ENCODE measurements at regions not wholly inside any gene's neighbourhood (a gene's known extent, or its start where the extent isn't known, plus 50 kb on each side); places are given as distances from the start of the nearest gene placed in this dataset.

DNA sequence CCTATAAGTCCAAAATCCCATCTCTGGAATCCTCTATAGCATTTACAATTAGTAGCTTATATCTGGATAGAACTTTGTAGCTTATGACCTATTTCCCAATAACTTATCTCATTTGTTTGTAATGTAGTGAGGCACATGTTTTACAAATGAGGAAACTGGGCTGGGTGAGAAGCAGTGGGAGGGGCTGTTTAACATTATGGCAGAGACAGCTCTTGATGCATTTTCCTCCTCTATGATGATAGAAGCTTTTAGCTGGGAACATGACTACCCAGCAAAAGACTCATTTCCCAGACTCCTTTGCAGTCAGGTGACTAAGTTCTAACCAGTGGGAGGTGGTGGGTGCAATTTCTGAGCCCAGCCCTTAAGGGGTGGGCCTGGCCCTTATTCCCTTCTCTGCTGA is 179.7 kb downstream of the TTC8 start:
- no peaks in the 10 kb centered on the region for H3K36me3 ChIP-seq (ENCODE audit: insufficient read depth, low read length)
- no peaks in the 10 kb centered on the region; the same call in 1 of the 2 replicates for H3K9me3 ChIP-seq (ENCODE audit: insufficient read depth, low read depth, low read length)
- no peak overlapping the region for H3K27ac ChIP-seq (ENCODE audit: low read depth, low read length)
- H3K4me1 ChIP-seq (ENCODE audit: insufficient read depth, low read length), result no peaks in the 10 kb centered on the region
- H3K4me3 ChIP-seq (ENCODE audit: low read length), result no peak overlapping the region
- H3K27me3 ChIP-seq (ENCODE audit: insufficient read depth, low read length), result no peaks in the 10 kb centered on the region
- H3K9ac ChIP-seq (ENCODE audit: low read depth, low read length), result no peak overlapping the region

GRCh38 chr14:89007906-89008305 is 183.5 kb downstream of the TTC8 start:
- Histone ChIP-seq H3K4me1 (ENCODE audit: insufficient read depth, low read length) (no peaks in the 10 kb centered on the region), H3K9ac (ENCODE audit: low read depth, low read length) (no peak overlapping the region), H3K27ac (ENCODE audit: low read depth, low read length) (no peak overlapping the region), H3K4me3 (ENCODE audit: low read length) (no peak overlapping the region), H3K27me3 (ENCODE audit: insufficient read depth, low read length) (no peaks in the 10 kb centered on the region), H3K36me3 (ENCODE audit: insufficient read depth, low read length) (no peaks in the 10 kb centered on the region), H3K9me3 (ENCODE audit: insufficient read depth, low read depth, low read length) (no peaks in the 10 kb centered on the region; the same call in 1 of the 2 replicates)

- no peak overlapping the region for H3K4me3 ChIP-seq (ENCODE audit: low read length)
- H3K27ac ChIP-seq (ENCODE audit: low read depth, low read length), result no peak overlapping the region
- no peaks in the 10 kb centered on the region for H3K4me1 ChIP-seq (ENCODE audit: insufficient read depth, low read length)
- WGBS, result 93% methylated on average over 10 of the region's 10 CpGs
- H3K9ac ChIP-seq (ENCODE audit: low read depth, low read length), result no peak overlapping the region
- no peaks in the 10 kb centered on the region for H3K27me3 ChIP-seq (ENCODE audit: insufficient read depth, low read length)
- H3K36me3 ChIP-seq (ENCODE audit: insufficient read depth, low read length), result no peaks in the 10 kb centered on the region
- H3K9me3 ChIP-seq (ENCODE audit: insufficient read depth, low read depth, low read length), result no peaks in the 10 kb centered on the region
Measured at GRCh38 chr14:89011355-89012281, 187.2 kb downstream of the TTC8 start.

GRCh38 chr14:89012282-89013097 is 188.0 kb downstream of the TTC8 start:
- no peak overlapping the region for H3K27ac ChIP-seq (ENCODE audit: low read depth, low read length)
- H3K27me3 ChIP-seq (ENCODE audit: insufficient read depth, low read length), result no peaks in the 10 kb centered on the region
- no peak overlapping the region for H3K4me3 ChIP-seq (ENCODE audit: low read length)
- no peak overlapping the region for H3K9ac ChIP-seq (ENCODE audit: low read depth, low read length)
- 90% methylated on average over 13 of the region's 14 CpGs for WGBS
- no peaks in the 10 kb centered on the region for H3K4me1 ChIP-seq (ENCODE audit: insufficient read depth, low read length)
- H3K9me3 ChIP-seq (ENCODE audit: insufficient read depth, low read depth, low read length), result no peaks in the 10 kb centered on the region
- no peaks in the 10 kb centered on the region for H3K36me3 ChIP-seq (ENCODE audit: insufficient read depth, low read length)

DNA sequence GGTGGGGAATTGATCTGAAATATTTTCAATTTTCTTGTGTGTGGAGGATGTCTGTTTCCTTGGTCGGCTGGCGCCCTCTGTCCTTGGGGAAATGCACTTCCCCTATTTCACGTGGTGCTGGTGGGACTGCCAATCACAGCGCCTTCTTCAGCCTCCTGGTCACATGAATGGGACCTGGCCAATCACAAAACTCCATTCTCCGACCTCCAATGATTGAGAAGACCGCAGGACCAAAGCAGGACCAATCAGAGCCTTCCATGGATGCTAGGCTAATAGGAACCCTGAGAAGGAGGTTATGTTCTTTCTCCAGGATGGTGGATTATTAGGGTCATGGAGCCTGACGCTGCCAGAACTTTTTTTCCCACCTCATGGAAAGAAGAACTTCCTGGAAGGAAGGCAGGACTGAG is 188.7 kb downstream of the TTC8 start:
- Histone ChIP-seq H3K27me3 (ENCODE audit: insufficient read depth, low read length) (no peaks in the 10 kb centered on the region), H3K9ac (ENCODE audit: low read depth, low read length) (no peak overlapping the region), H3K4me3 (ENCODE audit: low read length) (no peak overlapping the region), H3K4me1 (ENCODE audit: insufficient read depth, low read length) (no peaks in the 10 kb centered on the region), H3K36me3 (ENCODE audit: insufficient read depth, low read length) (no peaks in the 10 kb centered on the region), H3K9me3 (ENCODE audit: insufficient read depth, low read depth, low read length) (no peaks in the 10 kb centered on the region), H3K27ac (ENCODE audit: low read depth, low read length) (no peak overlapping the region)
- 77% methylated on average over 7 of the region's 7 CpGs for WGBS

DNA sequence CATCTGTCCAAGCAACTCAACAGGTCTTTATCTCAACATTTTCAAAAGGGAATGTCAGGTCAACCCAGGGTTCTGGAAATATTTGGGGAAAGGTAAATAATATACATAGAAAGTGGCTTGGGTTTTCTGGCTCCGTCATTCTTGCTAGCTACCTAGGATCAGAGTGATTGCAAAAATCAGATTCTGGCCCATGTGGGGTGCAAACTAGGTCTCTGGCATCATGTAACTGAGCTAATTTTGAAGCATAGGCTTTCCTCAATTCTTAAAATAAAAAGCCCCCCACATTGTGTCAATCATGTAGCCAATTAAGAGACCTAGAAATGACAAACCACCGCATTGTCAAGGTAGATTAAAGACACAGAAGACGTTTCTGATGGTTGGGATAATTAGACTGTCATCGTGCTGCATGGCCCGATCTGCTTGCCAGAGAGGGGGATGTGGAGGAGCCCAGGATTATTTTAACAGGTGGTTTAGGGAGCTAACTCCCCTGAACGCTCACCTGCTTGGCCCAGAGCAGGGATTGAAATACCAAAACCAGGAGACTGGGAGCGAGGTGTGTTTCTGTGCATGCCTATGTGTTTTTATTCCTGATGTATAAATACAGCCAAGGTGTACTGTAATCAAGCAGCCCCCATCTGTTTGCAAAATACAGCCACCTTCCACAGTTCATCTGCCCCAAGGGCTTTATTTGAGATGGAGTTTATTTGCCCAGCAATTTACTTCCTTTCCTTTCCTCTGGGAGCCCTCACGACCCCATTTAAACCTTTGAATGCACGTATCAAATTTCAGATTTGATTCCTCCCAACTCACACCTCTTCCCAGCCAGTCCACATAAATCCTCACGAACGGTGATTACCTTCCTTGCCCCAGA is 189.5 kb downstream of the TTC8 start:
- no peaks in the 10 kb centered on the region for H3K9me3 ChIP-seq (ENCODE audit: insufficient read depth, low read depth, low read length)
- H3K4me3 ChIP-seq (ENCODE audit: low read length), result no peak overlapping the region
- 85% methylated on average over 11 of the region's 11 CpGs for WGBS
- H3K9ac ChIP-seq (ENCODE audit: low read depth, low read length), result no peak overlapping the region
- no peaks in the 10 kb centered on the region for H3K27me3 ChIP-seq (ENCODE audit: insufficient read depth, low read length)
- H3K27ac ChIP-seq (ENCODE audit: low read depth, low read length), result no peak overlapping the region
- no peaks in the 10 kb centered on the region for H3K36me3 ChIP-seq (ENCODE audit: insufficient read depth, low read length)
- no peaks in the 10 kb centered on the region for H3K4me1 ChIP-seq (ENCODE audit: insufficient read depth, low read length)

DNA sequence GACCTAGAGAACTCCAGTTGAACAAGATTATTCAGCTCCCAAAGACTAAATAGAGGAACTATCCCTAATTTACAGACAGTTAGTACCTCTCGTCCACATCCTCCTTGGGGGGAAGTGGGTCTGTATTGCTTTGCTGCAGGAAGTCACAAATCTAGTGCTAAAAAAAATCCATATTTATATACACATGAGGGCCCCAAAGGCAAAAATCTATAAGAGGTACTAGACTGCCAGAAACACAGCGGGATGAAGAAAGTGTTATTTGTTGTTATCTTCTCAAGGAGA is 190.1 kb downstream of the TTC8 start:
- Histone ChIP-seq H3K36me3 (ENCODE audit: insufficient read depth, low read length) (no peaks in the 10 kb centered on the region), H3K27ac (ENCODE audit: low read depth, low read length) (no peak overlapping the region), H3K4me1 (ENCODE audit: insufficient read depth, low read length) (no peaks in the 10 kb centered on the region), H3K27me3 (ENCODE audit: insufficient read depth, low read length) (no peaks in the 10 kb centered on the region), H3K4me3 (ENCODE audit: low read length) (no peak overlapping the region), H3K9me3 (ENCODE audit: insufficient read depth, low read depth, low read length) (no peaks in the 10 kb centered on the region), H3K9ac (ENCODE audit: low read depth, low read length) (no peak overlapping the region)
- 100% methylated on average over 1 of the region's 2 CpGs for WGBS

GRCh38 chr14:89015016-89015415 is 190.6 kb downstream of the TTC8 start:
- 93% methylated on average over 1 of the region's 1 CpG for WGBS
- Histone ChIP-seq H3K36me3 (ENCODE audit: insufficient read depth, low read length) (no peaks in the 10 kb centered on the region), H3K9me3 (ENCODE audit: insufficient read depth, low read depth, low read length) (no peaks in the 10 kb centered on the region), H3K27me3 (ENCODE audit: insufficient read depth, low read length) (no peaks in the 10 kb centered on the region), H3K4me3 (ENCODE audit: low read length) (no peak overlapping the region), H3K9ac (ENCODE audit: low read depth, low read length) (no peak overlapping the region), H3K27ac (ENCODE audit: low read depth, low read length) (no peak overlapping the region), H3K4me1 (ENCODE audit: insufficient read depth, low read length) (no peaks in the 10 kb centered on the region)

- WGBS, result 95% methylated on average over 4 of the region's 4 CpGs
- no peaks in the 10 kb centered on the region for H3K9me3 ChIP-seq (ENCODE audit: insufficient read depth, low read depth, low read length)
- no peak overlapping the region for H3K27ac ChIP-seq (ENCODE audit: low read depth, low read length)
- H3K9ac ChIP-seq (ENCODE audit: low read depth, low read length), result no peak overlapping the region
- no peak overlapping the region for H3K4me3 ChIP-seq (ENCODE audit: low read length)
- H3K4me1 ChIP-seq (ENCODE audit: insufficient read depth, low read length), result no peaks in the 10 kb centered on the region
- no peaks in the 10 kb centered on the region for H3K27me3 ChIP-seq (ENCODE audit: insufficient read depth, low read length)
- H3K36me3 ChIP-seq (ENCODE audit: insufficient read depth, low read length), result no peaks in the 10 kb centered on the region
Measured at GRCh38 chr14:89017417-89017816, 193.0 kb downstream of the TTC8 start.

DNA sequence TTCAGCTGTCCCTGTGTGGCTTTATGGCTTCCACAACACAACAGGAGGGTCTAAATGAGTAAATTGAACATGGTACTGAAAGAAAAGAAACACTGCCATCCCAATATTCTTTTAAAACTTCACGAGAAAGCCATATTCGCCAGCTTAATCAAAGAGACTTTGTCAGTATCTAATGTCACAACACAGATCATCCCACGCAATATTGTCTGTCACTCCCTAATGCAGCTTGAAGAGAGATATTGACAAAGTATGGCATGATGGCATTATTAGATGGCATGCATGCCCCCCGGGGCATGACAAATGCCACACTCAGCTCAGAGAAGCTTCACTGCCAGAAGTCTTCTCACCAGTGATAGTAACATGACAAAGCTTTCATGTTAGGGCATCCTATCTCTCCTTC is 197.8 kb downstream of the TTC8 start:
- Histone ChIP-seq H3K27ac (ENCODE audit: low read depth, low read length) (no peak overlapping the region), H3K4me1 (ENCODE audit: insufficient read depth, low read length) (no peaks in the 10 kb centered on the region), H3K9me3 (ENCODE audit: insufficient read depth, low read depth, low read length) (no peaks in the 10 kb centered on the region), H3K27me3 (ENCODE audit: insufficient read depth, low read length) (peaks cover 36% of the 10 kb centered on the region), H3K36me3 (ENCODE audit: insufficient read depth, low read length) (no peaks in the 10 kb centered on the region), H3K4me3 (ENCODE audit: low read length) (no peak overlapping the region), H3K9ac (ENCODE audit: low read depth, low read length) (no peak overlapping the region)
- 75% methylated on average over 4 of the region's 4 CpGs for WGBS

- 94% methylated on average over 4 of the region's 4 CpGs for WGBS
- no peak overlapping the region for H3K27ac ChIP-seq (ENCODE audit: low read depth, low read length)
- H3K9ac ChIP-seq (ENCODE audit: low read depth, low read length), result no peak overlapping the region
- H3K9me3 ChIP-seq (ENCODE audit: insufficient read depth, low read depth, low read length), result no peaks in the 10 kb centered on the region
- no peaks in the 10 kb centered on the region for H3K36me3 ChIP-seq (ENCODE audit: insufficient read depth, low read length)
- peaks cover 58% of the 10 kb centered on the region for H3K27me3 ChIP-seq (ENCODE audit: insufficient read depth, low read length)
- H3K4me1 ChIP-seq (ENCODE audit: insufficient read depth, low read length), result no peaks in the 10 kb centered on the region
- no peak overlapping the region for H3K4me3 ChIP-seq (ENCODE audit: low read length)
Measured at GRCh38 chr14:89024691-89025090, 200.2 kb downstream of the TTC8 start.

Data from HUES64 (cell line).